Tongue (tissue), 1 donor: ENCODE measurements at regions not wholly inside any gene's neighbourhood (a gene's known extent, or its start where the extent isn't known, plus 50 kb on each side); places are given as distances from the start of the nearest gene placed in this dataset.
"Not testable (repeated sequence)": the region's sequence is repeated elsewhere in the genome, so short reads cannot be mapped to it uniquely, and the experiment has no call there.

Source experiments
- DNase-seq: peaks from one replicate; pipeline ENCODE4 v3.0.0-alpha.2; 2015

GRCh38 chr5:9726931-9727330 is 96.8 kb upstream of the TAS2R1 start:
- DNase-seq, result no peak

- DNase-seq, result not testable (repeated sequence)
These were observed 95.1 kb upstream of the TAS2R1 start for GRCh38 chr5:9725265-9725664.

GRCh38 chr5:9724707-9725106 is 94.6 kb upstream of the TAS2R1 start:
- no peak for DNase-seq

GRCh38 chr5:9722601-9723180 is 92.5 kb upstream of the TAS2R1 start:
- no peak for DNase-seq

GRCh38 chr5:9721161-9721560 is 91.0 kb upstream of the TAS2R1 start:
- DNase-seq, result no peak

GRCh38 chr5:9720361-9720760 is 90.2 kb upstream of the TAS2R1 start:
- no peak for DNase-seq

GRCh38 chr5:9716838-9717281 is 86.7 kb upstream of the TAS2R1 start:
- DNase-seq, result no peak

GRCh38 chr5:9715891-9716335 is 85.8 kb upstream of the TAS2R1 start:
- DNase-seq, result no peak

GRCh38 chr5:9713959-9714586 is 83.9 kb upstream of the TAS2R1 start:
- DNase-seq, result no peak

- DNase-seq, result peak; percentile 82
These were observed 83.2 kb upstream of the TAS2R1 start for GRCh38 chr5:9713356-9713755.

GRCh38 chr5:9712911-9713310 is 82.8 kb upstream of the TAS2R1 start:
- DNase-seq, result no peak

- DNase-seq, result no peak
These were observed 82.4 kb upstream of the TAS2R1 start for GRCh38 chr5:9712506-9712905.

GRCh38 chr5:9710069-9710468 is 79.9 kb upstream of the TAS2R1 start:
- no peak for DNase-seq

- no peak for DNase-seq
These were observed 77.7 kb upstream of the TAS2R1 start for GRCh38 chr5:9707732-9708462.

GRCh38 chr5:9699681-9700080 is 69.5 kb upstream of the TAS2R1 start:
- no peak for DNase-seq

GRCh38 chr5:9698841-9699240 is 68.7 kb upstream of the TAS2R1 start:
- DNase-seq, result peak; percentile 20

GRCh38 chr5:9698125-9698826 is 68.1 kb upstream of the TAS2R1 start:
- peak; percentile 46 for DNase-seq

- no peak for DNase-seq
These were observed 62.4 kb upstream of the TAS2R1 start for GRCh38 chr5:9692576-9692975.

GRCh38 chr5:9691261-9691660 is 61.1 kb upstream of the TAS2R1 start:
- DNase-seq, result no peak

GRCh38 chr5:9690751-9691150 is 60.6 kb upstream of the TAS2R1 start:
- no peak for DNase-seq

- DNase-seq, result no peak
These were observed 56.1 kb upstream of the TAS2R1 start for GRCh38 chr5:9686216-9686615.

GRCh38 chr5:9681706-9682105 is 51.6 kb upstream of the TAS2R1 start:
- no peak for DNase-seq
